HepG2 (cell line): ENCODE measurements at regions not wholly inside any gene's neighbourhood (a gene's known extent, or its start where the extent isn't known, plus 50 kb on each side); places are given as distances from the start of the nearest gene placed in this dataset.

Experiments
- ATAC-seq: fragments of 200-7000 bp; cut with Tn5 transposase; 3 replicates; pipeline ENCODE4 v1.9.1; 2020; ENCODE audit warnings: mild to moderate bottlenecking, moderate library complexity
- BruUV-seq: library from RNA; stranded (reverse); fragments of 400-500 nt; replicated peaks from 2 replicates; lab custom pipeline; 2021; lab: Mats Ljungman, UMichigan
- CTCF ChIA-PET: fragments of 300-600 bp; formaldehyde crosslinking; extraction: SDS; loops from one replicate; lab custom pipeline; 2021; ENCODE audit warnings: low total read pairs, inconsistent platforms, low intra/inter-chr PET ratio; lab: Yijun Ruan, JAX
- POLR2A ChIA-PET: fragments of 350-600 bp; sonication (Branson Sonifier 250); formaldehyde crosslinking; loops from one replicate; lab custom pipeline; 2020; ENCODE audit warnings: antibody characterized with exemption, inconsistent platforms; lab: Yijun Ruan, JAX
- DNase-seq: peaks from one replicate; pipeline ENCODE4 v3.0.0-alpha.2; 2015; ENCODE audit warnings: low spot score
- FAIRE-seq: peaks from 3 replicates; lab custom pipeline; 2011; peaks lifted over from hg19 to GRCh38; lab: Jason Lieb, UNC
- H2AFZ ChIP-seq: one replicate; pipeline ENCODE4 v1.6.1; 2011; ENCODE audit warnings: low read length, inconsistent platforms
- H3K27ac ChIP-seq: fragments of 300-600 bp; 3 replicates; pipeline ENCODE4 v1.8.0; 2011; ENCODE audit warnings: mixed run types, mild to moderate bottlenecking, mixed read lengths, low read length, inconsistent platforms; ENCODE audit not compliant: insufficient read depth; ENCODE audit errors: extremely low read length
- H3K27me3 ChIP-seq, 2 experiments: fragments of 200-600 bp in 1 of 2; 2 replicates in 1 of 2; 3 replicates in 1 of 2; pipeline versions ENCODE4 v1.6.0 to v1.8.0; 2011; ENCODE audit warnings: low read length in 2 of 2, mild to moderate bottlenecking in 2 of 2, moderate library complexity in 2 of 2, inconsistent platforms in 1 of 2; ENCODE audit not compliant: insufficient read depth in 2 of 2, control insufficient read depth in 1 of 2
- H3K36me3 ChIP-seq, 2 experiments: fragments of 200-600 bp in 1 of 2; replicated peaks in 1 of 2; 2 replicates in 1 of 2; 3 replicates in 1 of 2; pipeline versions ENCODE4 v1.5.1 to v1.8.0; 2011; ENCODE audit warnings: low read length in 2 of 2, inconsistent platforms in 1 of 2; ENCODE audit not compliant: insufficient read depth in 2 of 2, control insufficient read depth in 1 of 2
- H3K4me1 ChIP-seq: 2 replicates; pipeline ENCODE4 v1.5.1; 2012; ENCODE audit warnings: low read length, inconsistent platforms; ENCODE audit not compliant: insufficient read depth
- H3K4me2 ChIP-seq: 2 replicates; pipeline ENCODE4 v1.6.0; 2011; ENCODE audit warnings: low read depth, low read length, inconsistent platforms
- H3K4me3 ChIP-seq, 3 experiments: fragments of 200-600 bp in 1 of 3; sonication (generic), shearing (Covaris generic) in 1 of 3; replicated peaks in 1 of 3; 2 replicates each; pipeline ENCODE4 v1.5.1; 2011 to 2016; ENCODE audit warnings: low read length in 3 of 3, inconsistent platforms in 2 of 3, low read depth in 2 of 3, mild to moderate bottlenecking in 2 of 3, control low read depth in 1 of 3, mixed read lengths in 1 of 3; ENCODE audit not compliant: insufficient read depth in 1 of 3
- H3K79me2 ChIP-seq: one replicate; pipeline ENCODE4 v1.6.1; 2011; ENCODE audit warnings: low read length, inconsistent platforms; ENCODE audit not compliant: insufficient read depth
- H3K9ac ChIP-seq: 2 replicates; pipeline ENCODE4 v1.6.0; 2011; ENCODE audit warnings: mild to moderate bottlenecking, low read depth, low read length, inconsistent platforms; ENCODE audit not compliant: insufficient read depth
- H3K9me3 ChIP-seq: 2 replicates; pipeline ENCODE4 v1.5.1; 2012; ENCODE audit warnings: mild to moderate bottlenecking, low read length
- H4K20me1 ChIP-seq: 2 replicates; pipeline ENCODE4 v1.6.0; 2011; ENCODE audit warnings: inconsistent platforms, mild to moderate bottlenecking, low read length, moderate library complexity; ENCODE audit not compliant: insufficient read depth
- FOXA1 ChIP-seq, 2 experiments: fragments of 450-650 bp in 1 of 2; sonication (generic) in 1 of 2; formaldehyde crosslinking in 1 of 2; IDR thresholded peaks; 2 replicates each; pipeline versions ENCODE4 v1.4.0 to v1.6.1; 2016 to 2020; ENCODE audit warnings: missing genetic modification reagents in 1 of 2
- FOXA3 ChIP-seq: IDR thresholded peaks from 2 replicates; pipeline ENCODE4 v1.6.1; 2016; ENCODE audit warnings: missing genetic modification reagents, missing compliant biosample characterization
- HDAC6 ChIP-seq: fragments of 200-600 bp; sonication (generic); IDR thresholded peaks from 2 replicates; pipeline ENCODE4 v1.7.0; 2017; ENCODE audit warnings: mild to moderate bottlenecking, antibody characterized with exemption, low read length, low read depth
- HOXA7 ChIP-seq: sonication (generic); formaldehyde crosslinking; IDR thresholded peaks from 2 replicates; pipeline ENCODE4 v1.8.1; 2022; ENCODE audit warnings: mild to moderate bottlenecking, missing genetic modification reagents, moderate library complexity
- KAT7 ChIP-seq: IDR thresholded peaks from 2 replicates; pipeline ENCODE4 v1.6.1; 2018; ENCODE audit warnings: borderline replicate concordance, missing compliant biosample characterization
- KDM5B ChIP-seq: sonication (generic); formaldehyde crosslinking; IDR thresholded peaks from 2 replicates; pipeline ENCODE4 v1.4.0; 2020; ENCODE audit warnings: missing genetic modification reagents, mild to moderate bottlenecking, borderline replicate concordance
- KLF11 ChIP-seq: IDR thresholded peaks from 2 replicates; pipeline ENCODE4 v1.6.1; 2016; ENCODE audit warnings: missing compliant biosample characterization
- MBNL3 ChIP-seq: fragments of 250-450 bp; sonication (Bioruptor Pico); conservative IDR thresholded peaks from 2 replicates; pipeline ENCODE4 v1.8.0; 2022; ENCODE audit warnings: mild to moderate bottlenecking, inconsistent platforms
- RBFOX2 ChIP-seq: fragments of 200-400 bp; formaldehyde crosslinking; IDR thresholded peaks from 2 replicates; pipeline ENCODE4 v1.6.1; 2017; ENCODE audit warnings: low read depth, mild to moderate bottlenecking, low read length
- RXRA ChIP-seq: sonication (generic); formaldehyde crosslinking; IDR thresholded peaks from 2 replicates; pipeline ENCODE4 v1.5.1; 2020; ENCODE audit warnings: missing genetic modification reagents
- SCMH1 ChIP-seq: sonication (generic); formaldehyde crosslinking; IDR thresholded peaks from 2 replicates; pipeline ENCODE4 v1.9.0; 2021; ENCODE audit warnings: missing genetic modification reagents, mild to moderate bottlenecking, borderline replicate concordance
- THRA ChIP-seq: sonication (generic); formaldehyde crosslinking; IDR thresholded peaks from 2 replicates; pipeline ENCODE4 v1.4.0; 2020; ENCODE audit warnings: missing genetic modification reagents, borderline replicate concordance
- TOE1 ChIP-seq: sonication (generic); formaldehyde crosslinking; IDR thresholded peaks from 2 replicates; pipeline ENCODE4 v1.4.0; 2020; ENCODE audit warnings: mild to moderate bottlenecking, missing genetic modification reagents
- ZBTB44 ChIP-seq: sonication (generic); formaldehyde crosslinking; IDR thresholded peaks from 2 replicates; pipeline ENCODE4 v1.4.0; 2020; ENCODE audit warnings: missing genetic modification reagents
- ZNF256 ChIP-seq: sonication (generic); formaldehyde crosslinking; conservative IDR thresholded peaks from 2 replicates; pipeline ENCODE4 v1.4.0; 2020; ENCODE audit warnings: missing genetic modification reagents
- WGBS: methylation state at CpG from one replicate; pipeline ENCODE4 v1.1.6; 2017; ENCODE audit warnings: low lambda C conversion rate; 5-methylcytosine and 5-hydroxymethylcytosine counted together
- in situ Hi-C: cut with HindIII; loops from 2 replicates; pipeline ENCODE4 v1.10.0; 2017; ENCODE audit warnings: low pct_unique_long_range_greater_than_20kb; ENCODE audit not compliant: extremely low pct_ligation_motif_present
- intact Hi-C: fragments of 100-400 bp; cut with micrococcal nuclease; formaldehyde crosslinking; loops from one replicate; pipeline ENCODE4 v1.10.0; 2022; ENCODE audit not compliant: unreplicated experiment
- TF ChIP-seq, protein P1 (sequence below): sonication (generic); formaldehyde crosslinking; IDR thresholded peaks from 2 replicates; pipeline ENCODE4 v1.5.0; 2020; ENCODE audit warnings: missing genetic modification reagents, mild to moderate bottlenecking, borderline replicate concordance

GRCh38 chr13:50119591-50119990, 104.3 kb downstream of the KCNRG start:
- POLR2A ChIA-PET = interaction anchor here (0.9 kb wide), 1 partner anchor 37 kb away, joined by 3 read pairs; no protein-coding TSS in a partner anchor

GRCh38 chr13:50122455-50122854, 107.2 kb downstream of the KCNRG start:
- intact Hi-C loops (loop anchor here (10.0 kb wide), 1 partner anchor 62 kb away; no protein-coding TSS in a partner anchor), in situ Hi-C loops (no loop called here)
- no peaks in the 10 kb centered on the region for H3K9me3 ChIP-seq
- peak overlapping the region in 1 of 3 experiments; percentile 67; a peak in 1 of 6 replicates for H3K4me3 ChIP-seq
- no peak overlapping the region for H2AFZ ChIP-seq
- H3K4me2 ChIP-seq = peak overlapping the region; percentile 91
- ATAC-seq (no peak), DNase-seq (no peak), FAIRE-seq (no peak)
- BruUV-seq = no TSS peak
- CTCF ChIA-PET = no interaction called here
- H3K27ac ChIP-seq = no peak overlapping the region
- H3K9ac ChIP-seq = peak overlapping the region; percentile 96; the same call in 1 of the 2 replicates
- peaks cover 34% of the 10 kb centered on the region for H3K4me1 ChIP-seq
- WGBS = 91% methylated on average over 1 of the region's 1 CpG
- POLR2A ChIA-PET = interaction anchor here (5.7 kb wide), 1 partner anchor 41 kb away, joined by 74 read pairs; no protein-coding TSS in a partner anchor
- no peaks in the 10 kb centered on the region; a peak in 1 of 5 replicates for H3K27me3 ChIP-seq
- peaks cover 39% of the 10 kb centered on the region for H3K79me2 ChIP-seq
- no peaks in the 10 kb centered on the region for H4K20me1 ChIP-seq
- peaks cover 0 to 7% of the 10 kb centered on the region in 2 experiments; a peak in 2 of 5 replicates for H3K36me3 ChIP-seq
- TF ChIP-seq KDM5B (CRISPR knock-in tag) (no peak), TOE1 (CRISPR knock-in tag) (no peak), RBFOX2 (no peak), RXRA (no peak), KAT7 (no peak), ZBTB44 (no peak), KLF11 (no peak), MBNL3 (CRISPR knock-in tag) (no peak)
- TF ChIP-seq, protein P1, sequence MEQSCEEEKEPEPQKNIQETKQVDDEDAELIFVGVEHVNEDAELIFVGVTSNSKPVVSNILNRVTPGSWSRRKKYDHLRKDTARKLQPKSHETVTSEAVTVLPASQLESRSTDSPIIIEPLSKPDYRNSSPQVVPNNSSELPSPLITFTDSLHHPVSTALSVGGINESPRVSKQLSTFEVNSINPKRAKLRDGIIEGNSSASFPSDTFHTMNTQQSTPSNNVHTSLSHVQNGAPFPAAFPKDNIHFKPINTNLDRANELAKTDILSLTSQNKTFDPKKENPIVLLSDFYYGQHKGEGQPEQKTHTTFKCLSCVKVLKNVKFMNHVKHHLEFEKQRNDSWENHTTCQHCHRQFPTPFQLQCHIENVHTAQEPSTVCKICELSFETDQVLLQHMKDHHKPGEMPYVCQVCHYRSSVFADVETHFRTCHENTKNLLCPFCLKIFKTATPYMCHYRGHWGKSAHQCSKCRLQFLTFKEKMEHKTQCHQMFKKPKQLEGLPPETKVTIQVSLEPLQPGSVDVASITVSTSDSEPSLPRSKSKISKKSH = no peak

More at GRCh38 chr13:50119591-50119990, 104.3 kb downstream of the KCNRG start:
- CTCF ChIA-PET = no interaction called here
- peaks cover 44% of the 10 kb centered on the region for H3K79me2 ChIP-seq
- no peaks in the 10 kb centered on the region for H3K9me3 ChIP-seq
- H3K27ac ChIP-seq = no peak overlapping the region
- H3K27me3 ChIP-seq = no peaks in the 10 kb centered on the region; a peak in 1 of 5 replicates
- H2AFZ ChIP-seq = no peak overlapping the region
- TF ChIP-seq ZNF256 (CRISPR knock-in tag) (no peak), HOXA7 (no peak), THRA (CRISPR knock-in tag) (no peak), SCMH1 (no peak), FOXA3 (0 out of 2 replicates have a peak, but pooled peaks have one; percentile 24), FOXA1 (IDR thresholded peaks at IDR 0.05) (no peak), FOXA1 (CRISPR knock-in tag; IDR thresholded peaks at IDR 0.05) (peak; percentile 37; the same call in 1 of the 2 replicates), HDAC6 (no peak)
- no peak overlapping the region for H3K9ac ChIP-seq
- no peak overlapping the region for H3K4me3 ChIP-seq
- WGBS = 75% methylated on average over 3 of the region's 3 CpGs
- no peak overlapping the region for H3K4me2 ChIP-seq
- intact Hi-C loops = no loop called here
- peaks cover 0 to 7% of the 10 kb centered on the region in 2 experiments; a peak in 2 of 5 replicates for H3K36me3 ChIP-seq
- FAIRE-seq (peak; percentile 12), ATAC-seq (no peak), DNase-seq (no peak)
- peaks cover 25% of the 10 kb centered on the region for H3K4me1 ChIP-seq
- no TSS peak for BruUV-seq
- in situ Hi-C loops = no loop called here
- no peaks in the 10 kb centered on the region for H4K20me1 ChIP-seq
